ENCODE measurements at regions not wholly inside any gene's neighbourhood (a gene's known extent, or its start where the extent isn't known, plus 50 kb on each side); places are given as distances from the start of the nearest gene placed in this dataset.

DNA sequence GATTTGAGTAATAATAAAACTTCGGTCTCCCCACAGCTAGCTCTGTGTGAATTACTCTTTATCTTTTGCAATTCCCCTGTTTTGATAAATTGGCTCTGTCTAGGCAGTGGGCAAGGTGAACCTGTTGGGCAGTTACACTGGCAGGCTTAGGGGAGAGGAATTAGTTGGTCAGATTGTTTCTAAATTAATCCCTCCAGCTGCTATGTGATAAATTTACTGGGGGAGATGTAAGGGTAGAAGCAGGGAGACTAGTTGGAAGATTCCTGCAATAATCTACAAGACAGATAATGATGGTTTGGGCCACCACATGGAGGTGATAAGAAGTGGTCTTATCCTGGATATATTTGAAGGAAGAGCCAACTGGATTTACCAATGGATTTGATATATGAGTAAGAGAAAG, 118.5 kb upstream of the TACR1 start:
- TF ChIP-seq EZH2phosphoT487 (IDR thresholded peaks at IDR 0.05; ENCODE audit: low read length) = no peak
- TF ChIP-seq, protein P1, sequence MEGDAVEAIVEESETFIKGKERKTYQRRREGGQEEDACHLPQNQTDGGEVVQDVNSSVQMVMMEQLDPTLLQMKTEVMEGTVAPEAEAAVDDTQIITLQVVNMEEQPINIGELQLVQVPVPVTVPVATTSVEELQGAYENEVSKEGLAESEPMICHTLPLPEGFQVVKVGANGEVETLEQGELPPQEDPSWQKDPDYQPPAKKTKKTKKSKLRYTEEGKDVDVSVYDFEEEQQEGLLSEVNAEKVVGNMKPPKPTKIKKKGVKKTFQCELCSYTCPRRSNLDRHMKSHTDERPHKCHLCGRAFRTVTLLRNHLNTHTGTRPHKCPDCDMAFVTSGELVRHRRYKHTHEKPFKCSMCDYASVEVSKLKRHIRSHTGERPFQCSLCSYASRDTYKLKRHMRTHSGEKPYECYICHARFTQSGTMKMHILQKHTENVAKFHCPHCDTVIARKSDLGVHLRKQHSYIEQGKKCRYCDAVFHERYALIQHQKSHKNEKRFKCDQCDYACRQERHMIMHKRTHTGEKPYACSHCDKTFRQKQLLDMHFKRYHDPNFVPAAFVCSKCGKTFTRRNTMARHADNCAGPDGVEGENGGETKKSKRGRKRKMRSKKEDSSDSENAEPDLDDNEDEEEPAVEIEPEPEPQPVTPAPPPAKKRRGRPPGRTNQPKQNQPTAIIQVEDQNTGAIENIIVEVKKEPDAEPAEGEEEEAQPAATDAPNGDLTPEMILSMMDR (IDR thresholded peaks at IDR 0.05; ENCODE audit: low read length) = no peak
- TF ChIP-seq EZH2 (optimal IDR thresholded peaks at IDR 0.05; ENCODE audit: low read depth, low read length) = no peak
